PC-9 (cell line): ENCODE measurements at regions not wholly inside any gene's neighbourhood (a gene's known extent, or its start where the extent isn't known, plus 50 kb on each side); places are given as distances from the start of the nearest gene placed in this dataset.

Experiments
- BruUV-seq: library from RNA; stranded (reverse); fragments of 400-500 nt; replicated peaks from 2 replicates; lab custom pipeline; 2021; lab: Mats Ljungman, UMichigan
- CTCF ChIA-PET: fragments of 300-600 bp; sonication (Branson Sonifier 250); formaldehyde crosslinking; loops from one replicate; lab custom pipeline; 2022; ENCODE audit warnings: antibody characterized with exemption; lab: Charles Lee
- POLR2A ChIA-PET: fragments of 300-600 bp; sonication (Branson Sonifier 250); formaldehyde crosslinking; loops from one replicate; lab custom pipeline; 2022; ENCODE audit warnings: antibody characterized with exemption; ENCODE audit not compliant: unreplicated experiment; lab: Charles Lee
- DNase-seq, 2 experiments: peaks; one replicate each; pipeline versions ENCODE4 v3.0.0 to v3.0.0-alpha.2; 2015 to 2022; ENCODE audit warnings: mixed read lengths in 1 of 2
- H2AFZ ChIP-seq: fragments of 200-600 bp; sonication (generic); 2 replicates; pipeline ENCODE4 v1.8.1; 2017; ENCODE audit warnings: antibody characterized with exemption
- H3F3A ChIP-seq: fragments of 200-600 bp; sonication (generic); 2 replicates; pipeline ENCODE4 v1.8.1; 2017; ENCODE audit warnings: antibody characterized with exemption, mild to moderate bottlenecking, low read depth; ENCODE audit not compliant: insufficient read depth
- H3K27ac ChIP-seq: fragments of 200-600 bp; sonication (generic); 2 replicates; pipeline ENCODE4 v1.6.1; 2016; ENCODE audit warnings: mixed run types
- H3K27me3 ChIP-seq: fragments of 200-600 bp; sonication (generic); 2 replicates; pipeline ENCODE4 v1.6.1; 2016; ENCODE audit warnings: low read depth, mixed run types; ENCODE audit not compliant: insufficient read depth
- H3K36me3 ChIP-seq: fragments of 200-600 bp; sonication (generic); 2 replicates; pipeline ENCODE4 v1.6.1; 2016; ENCODE audit warnings: low read depth, mixed run types
- H3K4me1 ChIP-seq: fragments of 200-600 bp; sonication (generic); replicated peaks from 2 replicates; pipeline ENCODE4 v1.6.1; 2016; ENCODE audit warnings: mixed run types; ENCODE audit not compliant: insufficient read depth
- H3K4me2 ChIP-seq: fragments of 200-600 bp; sonication (generic); 2 replicates; pipeline ENCODE4 v1.6.1; 2017; ENCODE audit warnings: mixed run types
- H3K4me3 ChIP-seq: fragments of 200-600 bp; sonication (generic); 2 replicates; pipeline ENCODE4 v1.6.1; 2016; ENCODE audit warnings: mixed run types
- H3K79me2 ChIP-seq: fragments of 200-600 bp; sonication (generic); 2 replicates; pipeline ENCODE4 v1.6.1; 2017; ENCODE audit warnings: low read depth, mixed run types
- H3K9me2 ChIP-seq: fragments of 200-600 bp; sonication (generic); 2 replicates; pipeline ENCODE4 v1.8.1; 2017; ENCODE audit warnings: mild to moderate bottlenecking; ENCODE audit not compliant: insufficient read depth
- H3K9me3 ChIP-seq: fragments of 200-600 bp; sonication (generic); 2 replicates; pipeline ENCODE4 v1.8.1; 2016; ENCODE audit warnings: low read depth; ENCODE audit not compliant: insufficient read depth
- H4K20me1 ChIP-seq: fragments of 200-600 bp; sonication (generic); 2 replicates; pipeline ENCODE4 v1.8.1; 2017; ENCODE audit not compliant: insufficient read depth
- CTCF ChIP-seq: fragments of 200-600 bp; sonication (generic); conservative IDR thresholded peaks from 2 replicates; pipeline ENCODE4 v1.6.1; 2017; ENCODE audit warnings: mixed run types, antibody characterized with exemption, mild to moderate bottlenecking, moderate library complexity
- EZH2 ChIP-seq: fragments of 200-600 bp; sonication (generic); IDR thresholded peaks from 2 replicates; pipeline ENCODE4 v1.8.0; 2017; ENCODE audit warnings: antibody characterized with exemption, low read depth
- intact Hi-C: fragments of 100-400 bp; cut with micrococcal nuclease; formaldehyde crosslinking; loops from one replicate; pipeline ENCODE4 v1.10.0; 2022; ENCODE audit not compliant: unreplicated experiment

GRCh38 chr9:108058135-108058814 is 568.7 kb upstream of the KLF4 start:
- H3K9me3 ChIP-seq: no peaks in the 10 kb centered on the region; the same call in 1 of the 2 replicates
- CTCF ChIA-PET: no interaction called here
- DNase-seq: no peak
- peak overlapping the region; percentile 65; the same call in 1 of the 2 replicates for H3K4me2 ChIP-seq
- H3F3A ChIP-seq: peaks cover 31% of the 10 kb centered on the region
- no peaks in the 10 kb centered on the region for H3K36me3 ChIP-seq
- H3K9me2 ChIP-seq: no peaks in the 10 kb centered on the region
- H3K27me3 ChIP-seq: no peaks in the 10 kb centered on the region
- no peak overlapping the region for H2AFZ ChIP-seq
- no peaks in the 10 kb centered on the region for H4K20me1 ChIP-seq
- intact Hi-C loops: loop anchor here (5.0 to 10.0 kb wide), 2 partner anchors 127 to 384 kb away; no protein-coding TSS in a partner anchor
- POLR2A ChIA-PET: interaction anchor here (0.5 to 0.8 kb wide), 3 partner anchors 24 to 136 kb away, joined by 5 to 6 read pairs (median 5); no protein-coding TSS in a partner anchor
- no peak overlapping the region for H3K4me3 ChIP-seq
- no peaks in the 10 kb centered on the region for H3K79me2 ChIP-seq
- TF ChIP-seq EZH2 (no peak), CTCF (no peak)
- H3K4me1 ChIP-seq: peaks cover 45% of the 10 kb centered on the region
- BruUV-seq: TSS peak; percentile 76
- H3K27ac ChIP-seq: peak overlapping the region; percentile 96

GRCh38 chr9:108057421-108058134 is 568.0 kb upstream of the KLF4 start:
- peak; percentile 60 to 90 for DNase-seq
- ChIA-PET CTCF (no interaction called here), POLR2A (no interaction called here)
- no peaks in the 10 kb centered on the region for H3K36me3 ChIP-seq
- H4K20me1 ChIP-seq: no peaks in the 10 kb centered on the region
- peak overlapping the region; percentile 65 for H3K4me2 ChIP-seq
- H3K4me1 ChIP-seq: peaks cover 45% of the 10 kb centered on the region
- H3K27me3 ChIP-seq: no peaks in the 10 kb centered on the region
- no peak for TF ChIP-seq EZH2
- H3K4me3 ChIP-seq: no peak overlapping the region
- no peak overlapping the region for H2AFZ ChIP-seq
- no TSS peak for BruUV-seq
- no peaks in the 10 kb centered on the region for H3K79me2 ChIP-seq
- H3K9me2 ChIP-seq: no peaks in the 10 kb centered on the region
- intact Hi-C loops: loop anchor here (1.0 to 10.0 kb wide), 5 partner anchors 37 to 385 kb away; no protein-coding TSS in a partner anchor
- peaks cover 31% of the 10 kb centered on the region for H3F3A ChIP-seq
- peak overlapping the region; percentile 96 for H3K27ac ChIP-seq
- no peaks in the 10 kb centered on the region; the same call in 1 of the 2 replicates for H3K9me3 ChIP-seq

- CTCF ChIA-PET: interaction anchor here (0.6 to 0.8 kb wide), 2 partner anchors 425 to 575 kb away, joined by 7 to 13 read pairs; no protein-coding TSS in a partner anchor
- peaks cover 45% of the 10 kb centered on the region for H3K4me1 ChIP-seq
- TF ChIP-seq EZH2 (no peak), CTCF (no peak)
- H3K79me2 ChIP-seq: no peaks in the 10 kb centered on the region
- peak overlapping the region; percentile 34; the same call in 1 of the 2 replicates for H3K4me3 ChIP-seq
- H4K20me1 ChIP-seq: no peaks in the 10 kb centered on the region
- H3K27me3 ChIP-seq: no peaks in the 10 kb centered on the region
- no peaks in the 10 kb centered on the region; the same call in 1 of the 2 replicates for H3K9me3 ChIP-seq
- DNase-seq: peak in 1 of 2 experiments; percentile 86
- peaks cover 31% of the 10 kb centered on the region for H3F3A ChIP-seq
- H3K27ac ChIP-seq: peak overlapping the region; percentile 96
- POLR2A ChIA-PET: interaction anchor here (0.6 kb wide), 2 partner anchors 95 to 1695 kb away, joined by 3 to 9 read pairs; no protein-coding TSS in a partner anchor
- no TSS peak for BruUV-seq
- H2AFZ ChIP-seq: no peak overlapping the region
- H3K36me3 ChIP-seq: no peaks in the 10 kb centered on the region
- no peaks in the 10 kb centered on the region for H3K9me2 ChIP-seq
- intact Hi-C loops: loop anchor here (1.0 to 10.0 kb wide), 6 partner anchors 38 to 385 kb away; no protein-coding TSS in a partner anchor
- peak overlapping the region; percentile 65 for H3K4me2 ChIP-seq
Observed at GRCh38 chr9:108056805-108057386, 567.3 kb upstream of the KLF4 start.
